ENCODE measurements at regions not wholly inside any gene's neighbourhood (a gene's known extent, or its start where the extent isn't known, plus 50 kb on each side); places are given as distances from the start of the nearest gene placed in this dataset.
A peak's percentile ranks its signal among the peaks of the same experiment; 100 is the strongest.

DNA sequence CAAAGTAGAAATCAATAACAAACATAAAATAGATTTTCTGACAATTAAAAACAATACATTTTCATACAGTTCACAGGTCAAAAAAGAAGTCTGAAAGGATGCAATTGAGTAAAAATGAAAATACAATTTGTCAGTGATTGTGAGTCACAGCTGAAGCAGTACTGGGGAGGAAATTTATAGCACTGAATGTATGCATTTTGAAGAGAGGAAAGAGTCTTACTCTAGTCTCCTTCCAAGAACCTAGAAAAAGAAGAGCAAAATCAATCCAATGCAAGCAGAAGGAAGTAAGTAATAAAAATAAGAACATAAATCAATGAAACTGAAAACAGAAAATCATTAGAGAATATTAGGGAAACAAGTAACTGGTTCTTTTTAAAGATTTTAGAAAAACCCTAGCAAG lies 507.2 kb upstream of the IGFBP3 start:
- Histone ChIP-seq H3K9me3 (ENCODE audit: low read depth) (no peaks in the 10 kb centered on the region), H3F3A (ENCODE audit: low read depth) (no peaks in the 10 kb centered on the region), H4K20me1 (ENCODE audit: low read depth) (no peaks in the 10 kb centered on the region), H3K27ac (no peak overlapping the region), H3K36me3 (no peaks in the 10 kb centered on the region), H3K79me2 (ENCODE audit: low read depth) (no peaks in the 10 kb centered on the region), H3K4me2 (no peak overlapping the region), H2AFZ (replicated peaks) (no peak overlapping the region), H3K9ac (no peak overlapping the region), H3K27me3 (no peaks in the 10 kb centered on the region), H3K4me3 (no peak overlapping the region), H3K4me1 (no peaks in the 10 kb centered on the region)
- Mint-ChIP-seq H3K4me1 (peaks cover 5% of the 10 kb centered on the region), H3K27me3 (ENCODE audit: insufficient read depth, low read depth) (peaks cover 3% of the 10 kb centered on the region), H3K9me3 (no peaks in the 10 kb centered on the region), H3K4me3 (no peak overlapping the region), H3K36me3 (no peaks in the 10 kb centered on the region), H3K27ac (no peak overlapping the region)
- DNase-seq (ENCODE audit: low spot score): no peak
- TF ChIP-seq EZH2 (IDR thresholded peaks at IDR 0.05): no peak
- TF ChIP-seq, protein P1, sequence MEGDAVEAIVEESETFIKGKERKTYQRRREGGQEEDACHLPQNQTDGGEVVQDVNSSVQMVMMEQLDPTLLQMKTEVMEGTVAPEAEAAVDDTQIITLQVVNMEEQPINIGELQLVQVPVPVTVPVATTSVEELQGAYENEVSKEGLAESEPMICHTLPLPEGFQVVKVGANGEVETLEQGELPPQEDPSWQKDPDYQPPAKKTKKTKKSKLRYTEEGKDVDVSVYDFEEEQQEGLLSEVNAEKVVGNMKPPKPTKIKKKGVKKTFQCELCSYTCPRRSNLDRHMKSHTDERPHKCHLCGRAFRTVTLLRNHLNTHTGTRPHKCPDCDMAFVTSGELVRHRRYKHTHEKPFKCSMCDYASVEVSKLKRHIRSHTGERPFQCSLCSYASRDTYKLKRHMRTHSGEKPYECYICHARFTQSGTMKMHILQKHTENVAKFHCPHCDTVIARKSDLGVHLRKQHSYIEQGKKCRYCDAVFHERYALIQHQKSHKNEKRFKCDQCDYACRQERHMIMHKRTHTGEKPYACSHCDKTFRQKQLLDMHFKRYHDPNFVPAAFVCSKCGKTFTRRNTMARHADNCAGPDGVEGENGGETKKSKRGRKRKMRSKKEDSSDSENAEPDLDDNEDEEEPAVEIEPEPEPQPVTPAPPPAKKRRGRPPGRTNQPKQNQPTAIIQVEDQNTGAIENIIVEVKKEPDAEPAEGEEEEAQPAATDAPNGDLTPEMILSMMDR (IDR thresholded peaks at IDR 0.05): no peak
- TF ChIP-seq EZH2phosphoT487 (IDR thresholded peaks at IDR 0.05): no peak

DNA sequence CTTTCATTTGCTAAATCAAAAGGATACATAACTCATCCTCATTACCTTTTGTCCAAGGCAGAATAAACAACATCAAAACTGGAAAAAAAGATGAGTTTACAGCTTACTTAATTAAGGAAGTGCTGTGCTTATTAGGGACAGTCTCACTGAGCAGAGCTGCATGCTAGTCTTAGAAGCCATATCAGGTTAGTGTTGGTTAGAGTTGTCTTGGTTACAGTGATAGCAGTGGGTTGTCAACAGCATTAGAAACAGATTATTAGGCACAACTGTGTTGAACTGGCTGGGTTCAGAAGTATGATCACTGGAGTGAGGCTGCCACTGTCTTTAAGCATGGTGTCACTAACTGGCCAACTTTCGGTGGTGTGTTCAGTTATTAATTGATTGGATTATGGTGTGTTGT lies 503.9 kb upstream of the IGFBP3 start:
- H3K9ac ChIP-seq: no peak overlapping the region
- H2AFZ ChIP-seq (replicated peaks): no peak overlapping the region
- H3K4me2 ChIP-seq: no peak overlapping the region
- H3K4me3 ChIP-seq: no peak overlapping the region
- Mint-ChIP-seq H3K4me3 (no peak overlapping the region), H3K27me3 (ENCODE audit: insufficient read depth, low read depth) (peaks cover 3% of the 10 kb centered on the region), H3K36me3 (no peaks in the 10 kb centered on the region), H3K27ac (no peak overlapping the region), H3K9me3 (no peaks in the 10 kb centered on the region), H3K4me1 (peaks cover 5% of the 10 kb centered on the region)
- no peaks in the 10 kb centered on the region for H4K20me1 ChIP-seq (ENCODE audit: low read depth)
- H3K79me2 ChIP-seq (ENCODE audit: low read depth): no peaks in the 10 kb centered on the region
- no peaks in the 10 kb centered on the region for H3F3A ChIP-seq (ENCODE audit: low read depth)
- H3K27ac ChIP-seq: no peak overlapping the region
- DNase-seq (ENCODE audit: low spot score): no peak
- H3K9me3 ChIP-seq (ENCODE audit: low read depth): no peaks in the 10 kb centered on the region
- H3K4me1 ChIP-seq: no peaks in the 10 kb centered on the region
- H3K27me3 ChIP-seq: no peaks in the 10 kb centered on the region
- H3K36me3 ChIP-seq: no peaks in the 10 kb centered on the region
- TF ChIP-seq EZH2 (IDR thresholded peaks at IDR 0.05) (no peak), EZH2phosphoT487 (IDR thresholded peaks at IDR 0.05) (no peak)
- TF ChIP-seq, protein P1 (IDR thresholded peaks at IDR 0.05): no peak

DNA sequence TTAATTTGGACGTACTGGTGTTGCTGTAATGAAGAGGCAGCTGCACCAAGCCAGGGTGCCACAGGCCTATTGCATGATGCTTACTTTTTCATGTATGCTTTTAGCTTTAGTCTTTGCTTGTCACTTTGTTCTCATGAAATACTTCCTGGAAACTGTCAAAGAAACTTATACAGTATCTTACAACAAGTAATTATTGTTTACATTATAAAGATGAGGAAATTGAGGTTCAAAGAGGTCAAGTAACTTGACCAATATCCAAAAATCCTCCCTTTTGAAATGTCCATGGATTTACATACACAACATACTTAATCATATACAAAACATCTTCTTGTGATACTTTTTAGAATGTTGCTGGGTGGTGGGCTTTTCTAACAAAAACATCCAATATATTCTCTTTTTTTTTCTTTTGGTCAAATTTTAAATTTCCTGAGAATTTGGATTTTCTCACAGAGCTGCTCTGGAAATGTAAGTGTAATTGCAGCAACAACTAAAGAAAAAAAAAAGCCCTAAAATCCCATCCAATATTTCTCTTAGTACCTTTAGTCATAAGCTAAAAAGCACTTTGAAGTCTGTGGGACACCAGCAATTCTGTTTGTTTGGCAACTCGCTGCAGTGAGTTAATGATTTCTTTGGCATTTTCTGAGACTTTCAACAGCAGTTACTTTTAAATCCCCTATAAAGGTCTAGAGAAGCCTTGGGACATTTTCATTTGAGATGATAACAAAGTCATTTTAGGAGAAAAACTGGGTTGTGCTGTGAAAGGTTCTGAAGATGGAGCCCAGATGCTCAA lies 500.6 kb upstream of the IGFBP3 start:
- Mint-ChIP-seq H3K36me3 (no peaks in the 10 kb centered on the region), H3K4me1 (peaks cover 5% of the 10 kb centered on the region), H3K9me3 (no peaks in the 10 kb centered on the region), H3K27me3 (ENCODE audit: insufficient read depth, low read depth) (peaks cover 3% of the 10 kb centered on the region), H3K4me3 (no peak overlapping the region), H3K27ac (peak overlapping the region; percentile 6)
- H4K20me1 ChIP-seq (ENCODE audit: low read depth): no peaks in the 10 kb centered on the region
- no peaks in the 10 kb centered on the region for H3F3A ChIP-seq (ENCODE audit: low read depth)
- H3K4me2 ChIP-seq: no peak overlapping the region
- H2AFZ ChIP-seq (replicated peaks): no peak overlapping the region
- H3K9me3 ChIP-seq (ENCODE audit: low read depth): no peaks in the 10 kb centered on the region
- H3K27ac ChIP-seq: no peak overlapping the region
- H3K4me3 ChIP-seq: no peak overlapping the region
- no peaks in the 10 kb centered on the region for H3K36me3 ChIP-seq
- H3K9ac ChIP-seq: no peak overlapping the region
- no peaks in the 10 kb centered on the region for H3K4me1 ChIP-seq
- TF ChIP-seq, protein P1 (IDR thresholded peaks at IDR 0.05): no peak
- no peak for TF ChIP-seq EZH2phosphoT487 (IDR thresholded peaks at IDR 0.05)
- TF ChIP-seq EZH2 (IDR thresholded peaks at IDR 0.05): no peak
- DNase-seq (ENCODE audit: low spot score): no peak
- no peaks in the 10 kb centered on the region for H3K27me3 ChIP-seq
- no peaks in the 10 kb centered on the region for H3K79me2 ChIP-seq (ENCODE audit: low read depth)
